NCI-H2196 (cell line): ENCODE measurements at regions not wholly inside any gene's neighbourhood (a gene's known extent, or its start where the extent isn't known, plus 50 kb on each side); places are given as distances from the start of the nearest gene placed in this dataset.

Experiments used
- DNase-seq: peaks from one replicate; lab custom pipeline; 2025; ENCODE audit not compliant: unreplicated experiment; lab: John Stamatoyannopoulos, UW

- no peak for DNase-seq
Observed at GRCh38 chr18:44602380-44602779, 78.3 kb upstream of the SETBP1 start.

- no peak for DNase-seq
Observed at GRCh38 chr18:44602845-44603244, 77.8 kb upstream of the SETBP1 start.

GRCh38 chr18:44609181-44609941 lies 71.3 kb upstream of the SETBP1 start:
- DNase-seq: no peak

GRCh38 chr18:44620812-44621211 lies 59.9 kb upstream of the SETBP1 start:
- DNase-seq: no peak

- DNase-seq: no peak
Observed at GRCh38 chr18:44624052-44624451, 56.6 kb upstream of the SETBP1 start.

GRCh38 chr18:44625386-44625785 lies 55.3 kb upstream of the SETBP1 start:
- no peak for DNase-seq

- no peak for DNase-seq
Observed at GRCh38 chr18:44626236-44626635, 54.5 kb upstream of the SETBP1 start.

- no peak for DNase-seq
Observed at GRCh38 chr18:44626807-44627206, 53.9 kb upstream of the SETBP1 start.

- DNase-seq: no peak
Observed at GRCh38 chr18:44627280-44627679, 53.4 kb upstream of the SETBP1 start.

- DNase-seq: no peak
Observed at GRCh38 chr18:44629406-44629805, 51.3 kb upstream of the SETBP1 start.

GRCh38 chr18:44630118-44630517 lies 50.6 kb upstream of the SETBP1 start:
- DNase-seq: no peak
